ENCODE measurements at regions not wholly inside any gene's neighbourhood (a gene's known extent, or its start where the extent isn't known, plus 50 kb on each side); places are given as distances from the start of the nearest gene placed in this dataset.

- Histone ChIP-seq H3K27ac (no peak overlapping the region), H3K4me1 (no peaks in the 10 kb centered on the region), H3K4me3 (no peak overlapping the region), H3K27me3 (no peaks in the 10 kb centered on the region), H3K9me3 (no peaks in the 10 kb centered on the region), H3K36me3 (ENCODE audit: low read depth, missing control alignments) (no peaks in the 10 kb centered on the region)
- intact Hi-C loops (cut with DNase I; ENCODE audit: low total_unique reads): no loop called here
- TF ChIP-seq CTCF (IDR thresholded peaks at IDR 0.05) (no peak), POLR2A (IDR thresholded peaks at IDR 0.05) (no peak)
- 85 to 87% methylated on average over 6 of the region's 6 CpGs for WGBS, 2 donors
- DNase-seq: no peak
Observed at GRCh38 chr6:98366371-98366770, 468.0 kb upstream of the POU3F2 start.

- no peaks in the 10 kb centered on the region for H3K36me3 ChIP-seq (ENCODE audit: low read depth, missing control alignments)
- no peak for TF ChIP-seq CTCF (IDR thresholded peaks at IDR 0.05)
- no peak for TF ChIP-seq POLR2A (IDR thresholded peaks at IDR 0.05)
- H3K27ac ChIP-seq: no peak overlapping the region
- DNase-seq: no peak
- WGBS, 2 donors: 38 to 40% methylated on average over 3 of the region's 3 CpGs
- H3K4me1 ChIP-seq: no peaks in the 10 kb centered on the region
- no peak overlapping the region for H3K4me3 ChIP-seq
- H3K9me3 ChIP-seq: no peaks in the 10 kb centered on the region
- intact Hi-C loops (cut with DNase I; ENCODE audit: low total_unique reads): no loop called here
- no peaks in the 10 kb centered on the region for H3K27me3 ChIP-seq
Observed at GRCh38 chr6:98380589-98380988, 453.8 kb upstream of the POU3F2 start.

GRCh38 chr6:98382246-98382645 lies 452.1 kb upstream of the POU3F2 start:
- H3K27me3 ChIP-seq: no peaks in the 10 kb centered on the region
- no peaks in the 10 kb centered on the region for H3K4me1 ChIP-seq
- TF ChIP-seq CTCF (IDR thresholded peaks at IDR 0.05) (no peak), POLR2A (IDR thresholded peaks at IDR 0.05) (no peak)
- no peak overlapping the region for H3K4me3 ChIP-seq
- no peak overlapping the region for H3K27ac ChIP-seq
- H3K36me3 ChIP-seq (ENCODE audit: low read depth, missing control alignments): no peaks in the 10 kb centered on the region
- H3K9me3 ChIP-seq: no peaks in the 10 kb centered on the region
- DNase-seq: no peak
- intact Hi-C loops (cut with DNase I; ENCODE audit: low total_unique reads): no loop called here
- 86 to 91% methylated on average over 3 of the region's 3 CpGs for WGBS, 2 donors

- intact Hi-C loops (cut with DNase I; ENCODE audit: low total_unique reads): no loop called here
- Histone ChIP-seq H3K9me3 (no peaks in the 10 kb centered on the region), H3K4me3 (no peak overlapping the region), H3K4me1 (no peaks in the 10 kb centered on the region), H3K27ac (no peak overlapping the region), H3K27me3 (no peaks in the 10 kb centered on the region), H3K36me3 (ENCODE audit: low read depth, missing control alignments) (no peaks in the 10 kb centered on the region)
- no peak for TF ChIP-seq CTCF (IDR thresholded peaks at IDR 0.05)
- TF ChIP-seq POLR2A (IDR thresholded peaks at IDR 0.05): no peak
- 13 to 16% methylated on average over 7 of the region's 7 CpGs for WGBS, 2 donors
- DNase-seq: no peak
Observed at GRCh38 chr6:98384334-98384733, 450.0 kb upstream of the POU3F2 start.

- H3K9me3 ChIP-seq: no peaks in the 10 kb centered on the region
- 39 to 41% methylated on average over 6 of the region's 6 CpGs for WGBS, 2 donors
- TF ChIP-seq POLR2A (IDR thresholded peaks at IDR 0.05) (no peak), CTCF (IDR thresholded peaks at IDR 0.05) (no peak)
- H3K36me3 ChIP-seq (ENCODE audit: low read depth, missing control alignments): no peaks in the 10 kb centered on the region
- intact Hi-C loops (cut with DNase I; ENCODE audit: low total_unique reads): no loop called here
- no peaks in the 10 kb centered on the region for H3K27me3 ChIP-seq
- DNase-seq: no peak
- H3K27ac ChIP-seq: no peak overlapping the region
- no peak overlapping the region for H3K4me3 ChIP-seq
- no peaks in the 10 kb centered on the region for H3K4me1 ChIP-seq
Observed at GRCh38 chr6:98384801-98385200, 449.6 kb upstream of the POU3F2 start.

Data from testis (tissue), 2 donors.